HG02981 (cell line): ENCODE measurements at regions not wholly inside any gene's neighbourhood (a gene's known extent, or its start where the extent isn't known, plus 50 kb on each side); places are given as distances from the start of the nearest gene placed in this dataset.
"Not testable (repeated sequence)": the region's sequence is repeated elsewhere in the genome, so short reads cannot be mapped to it uniquely, and the experiment has no call there.

ENCODE experiments used
- ATAC-seq: cut with Tn5 transposase; IDR thresholded peaks from one replicate; pipeline ENCODE4 v1.9.1; 2021; ENCODE audit warnings: mild to moderate bottlenecking, moderate library complexity; ENCODE audit not compliant: unreplicated experiment

- ATAC-seq = not testable (repeated sequence)
Measured at GRCh38 chr5:58161889-58162288, 298.0 kb downstream of the PLK2 start.

- no peak for ATAC-seq
Measured at GRCh38 chr5:58156973-58157701, 302.7 kb downstream of the PLK2 start.

DNA sequence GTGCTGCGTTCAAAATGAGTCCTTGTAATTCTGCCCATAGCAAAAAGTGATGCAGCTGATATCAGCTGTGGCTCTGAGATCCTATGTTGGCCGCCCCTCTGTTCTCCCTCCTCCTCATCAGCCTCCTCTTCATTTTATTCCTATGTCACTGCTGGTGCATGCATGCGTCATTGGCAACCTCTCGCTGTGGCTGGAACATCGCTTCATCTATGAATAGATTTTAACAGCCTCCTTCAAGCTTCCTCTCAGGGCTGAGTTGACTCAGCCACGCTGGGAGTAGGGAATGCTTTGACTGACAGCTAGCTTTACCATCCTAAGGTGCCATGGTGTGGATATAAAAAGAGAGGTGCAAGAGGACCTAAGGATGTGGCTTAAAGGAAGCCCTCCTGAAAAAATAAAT lies 303.5 kb downstream of the PLK2 start:
- no peak for ATAC-seq

GRCh38 chr5:58153255-58153654 lies 306.6 kb downstream of the PLK2 start:
- no peak for ATAC-seq

DNA sequence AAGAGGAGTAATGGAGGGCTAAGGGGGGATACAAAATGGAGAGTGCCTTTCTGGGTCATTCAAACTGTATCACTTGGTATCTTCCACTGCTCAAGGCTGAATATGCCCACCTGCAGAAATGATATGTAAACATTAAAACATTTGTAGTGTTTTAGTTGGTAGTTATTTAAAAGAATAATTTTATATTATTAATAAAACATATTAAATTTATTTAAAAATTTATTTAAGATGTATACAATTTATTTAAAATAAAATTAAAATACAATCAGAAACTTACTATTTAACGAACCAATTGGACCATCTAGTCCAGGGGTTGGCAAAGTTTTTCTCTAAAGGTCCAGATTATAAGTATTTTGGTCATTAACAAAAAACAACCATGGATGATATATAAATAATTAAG lies 308.5 kb downstream of the PLK2 start:
- no peak for ATAC-seq

DNA sequence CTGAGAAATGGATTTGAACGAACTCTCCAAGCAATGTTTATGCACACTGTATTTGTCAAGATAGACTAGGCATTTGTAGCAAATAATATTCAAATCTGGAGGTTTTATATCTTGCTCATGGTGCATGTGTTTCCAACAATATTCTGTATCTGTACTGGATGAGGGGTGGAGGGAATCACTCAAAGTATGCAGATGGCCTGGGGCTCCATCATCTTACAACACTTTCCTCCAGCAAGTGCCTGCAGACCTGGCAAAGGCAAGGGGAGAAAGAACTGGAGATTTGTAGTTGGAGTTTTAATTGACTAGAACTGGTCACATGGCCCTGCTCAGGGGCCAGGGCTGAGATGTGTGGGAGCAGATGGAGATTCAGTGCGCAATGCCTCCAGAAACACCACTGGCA lies 309.0 kb downstream of the PLK2 start:
- no peak for ATAC-seq

DNA sequence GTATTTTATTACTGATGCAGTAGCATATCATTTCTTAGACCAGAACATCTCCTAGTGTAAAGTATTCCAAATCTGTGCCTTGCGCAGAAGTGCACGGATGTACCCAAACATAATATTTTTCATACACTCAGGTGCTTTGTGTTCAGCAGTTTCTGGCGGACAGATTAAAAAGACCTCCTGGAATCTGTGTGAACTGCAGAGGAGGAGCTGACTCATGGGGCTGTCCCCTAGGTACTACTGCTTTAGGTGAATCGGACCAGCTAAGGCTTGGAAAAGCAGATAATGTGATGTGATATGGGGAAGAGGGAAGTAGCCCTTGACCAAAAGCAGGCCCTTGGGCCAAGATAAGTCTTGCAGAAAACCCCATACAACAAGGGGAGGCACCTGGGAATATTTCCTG lies 310.1 kb downstream of the PLK2 start:
- no peak for ATAC-seq

- no peak for ATAC-seq
Measured at GRCh38 chr5:58149345-58149744, 310.5 kb downstream of the PLK2 start.

GRCh38 chr5:58148254-58148775 lies 311.6 kb downstream of the PLK2 start:
- no peak for ATAC-seq

GRCh38 chr5:58145397-58145934 lies 314.4 kb downstream of the PLK2 start:
- ATAC-seq = no peak

GRCh38 chr5:58143727-58144126 lies 316.2 kb downstream of the PLK2 start:
- ATAC-seq = no peak

GRCh38 chr5:58143181-58143580 lies 316.7 kb downstream of the PLK2 start:
- no peak for ATAC-seq

GRCh38 chr5:58138791-58139190 lies 321.1 kb downstream of the PLK2 start:
- ATAC-seq = no peak

GRCh38 chr5:58136406-58136805 lies 323.5 kb downstream of the PLK2 start:
- ATAC-seq = no peak

DNA sequence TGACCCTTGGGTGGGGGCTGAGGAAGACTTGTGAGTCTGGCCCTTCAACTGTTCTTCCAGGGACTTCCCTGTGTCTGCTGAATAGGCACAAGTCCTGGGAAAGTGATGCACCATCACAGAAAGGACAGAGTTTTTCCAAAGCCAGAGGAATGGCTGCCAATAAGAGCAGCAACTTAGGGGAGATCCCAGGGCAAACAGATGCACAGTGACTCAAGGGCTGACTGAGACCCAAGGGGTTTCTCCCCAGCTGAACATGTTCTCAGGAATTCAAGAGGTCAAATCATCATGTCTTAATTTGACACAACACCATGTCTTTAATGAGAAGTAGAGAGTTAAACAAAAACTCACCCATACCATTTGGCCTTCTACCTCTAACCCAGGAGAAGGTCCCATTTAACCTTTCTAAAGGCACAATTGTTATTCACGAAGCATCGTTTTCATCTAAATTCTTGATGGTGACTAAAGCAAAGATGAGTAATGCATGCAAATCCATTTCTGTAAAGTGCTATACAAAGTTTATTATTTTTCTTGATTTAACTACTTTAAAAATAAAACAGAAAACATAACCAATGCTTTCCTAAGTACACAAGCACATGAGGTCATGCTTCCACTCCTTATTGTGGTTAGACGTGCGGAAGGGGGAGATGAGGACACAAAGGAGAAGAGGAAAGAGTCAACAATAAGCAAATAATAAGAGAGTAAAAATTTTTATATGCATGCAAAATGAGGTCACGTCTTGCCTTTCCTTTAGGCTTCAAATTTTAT lies 324.1 kb downstream of the PLK2 start:
- ATAC-seq = no peak

DNA sequence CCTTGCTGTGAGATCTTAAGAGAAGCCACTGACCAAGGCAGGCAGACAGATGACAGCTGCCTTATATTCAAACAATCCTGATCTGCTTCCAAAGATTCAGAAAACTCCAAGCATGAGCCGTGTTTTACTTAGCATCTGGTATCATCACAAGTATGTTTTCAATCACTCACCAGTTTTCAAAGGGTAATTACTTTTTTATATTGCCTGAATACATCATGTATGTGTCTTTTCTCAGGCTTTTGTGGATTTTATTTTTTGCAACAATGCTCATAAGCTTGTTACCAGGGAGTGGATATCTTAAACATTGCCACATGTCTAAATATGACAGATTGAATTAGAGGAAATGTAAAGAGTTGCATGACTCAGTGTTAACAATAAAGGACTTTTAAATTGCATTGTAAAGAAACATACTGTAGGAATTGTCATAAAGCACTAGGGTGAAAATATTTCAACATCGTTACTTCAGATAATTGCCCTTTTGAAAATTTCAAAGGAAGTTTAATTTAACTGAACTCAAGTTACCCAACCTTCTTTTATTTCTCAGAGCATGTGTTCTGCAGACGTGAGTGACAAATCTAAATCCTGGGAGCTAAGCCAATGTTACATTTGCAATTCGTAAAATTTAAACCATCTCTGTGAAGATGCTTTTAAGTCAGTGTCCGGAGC lies 326.1 kb downstream of the PLK2 start:
- ATAC-seq = no peak

DNA sequence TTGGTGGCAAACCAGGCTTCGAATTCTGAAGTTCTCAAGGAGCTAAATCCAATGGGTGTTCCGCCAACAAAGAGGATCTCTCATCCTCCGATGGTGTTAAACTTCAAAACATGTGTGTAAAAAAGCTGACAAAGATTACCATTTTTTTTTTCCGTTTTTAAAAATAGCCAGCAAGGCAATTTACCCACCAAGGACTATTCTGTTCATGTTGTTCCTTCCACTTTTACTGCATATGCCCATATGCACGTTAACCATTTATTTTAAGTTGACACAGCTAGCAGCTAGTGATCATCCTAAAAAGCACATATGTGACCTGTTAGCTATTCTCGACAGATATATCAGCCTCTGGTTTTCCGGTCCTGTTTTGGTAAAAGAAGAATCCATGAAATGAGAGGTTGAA lies 326.7 kb downstream of the PLK2 start:
- ATAC-seq = no peak

DNA sequence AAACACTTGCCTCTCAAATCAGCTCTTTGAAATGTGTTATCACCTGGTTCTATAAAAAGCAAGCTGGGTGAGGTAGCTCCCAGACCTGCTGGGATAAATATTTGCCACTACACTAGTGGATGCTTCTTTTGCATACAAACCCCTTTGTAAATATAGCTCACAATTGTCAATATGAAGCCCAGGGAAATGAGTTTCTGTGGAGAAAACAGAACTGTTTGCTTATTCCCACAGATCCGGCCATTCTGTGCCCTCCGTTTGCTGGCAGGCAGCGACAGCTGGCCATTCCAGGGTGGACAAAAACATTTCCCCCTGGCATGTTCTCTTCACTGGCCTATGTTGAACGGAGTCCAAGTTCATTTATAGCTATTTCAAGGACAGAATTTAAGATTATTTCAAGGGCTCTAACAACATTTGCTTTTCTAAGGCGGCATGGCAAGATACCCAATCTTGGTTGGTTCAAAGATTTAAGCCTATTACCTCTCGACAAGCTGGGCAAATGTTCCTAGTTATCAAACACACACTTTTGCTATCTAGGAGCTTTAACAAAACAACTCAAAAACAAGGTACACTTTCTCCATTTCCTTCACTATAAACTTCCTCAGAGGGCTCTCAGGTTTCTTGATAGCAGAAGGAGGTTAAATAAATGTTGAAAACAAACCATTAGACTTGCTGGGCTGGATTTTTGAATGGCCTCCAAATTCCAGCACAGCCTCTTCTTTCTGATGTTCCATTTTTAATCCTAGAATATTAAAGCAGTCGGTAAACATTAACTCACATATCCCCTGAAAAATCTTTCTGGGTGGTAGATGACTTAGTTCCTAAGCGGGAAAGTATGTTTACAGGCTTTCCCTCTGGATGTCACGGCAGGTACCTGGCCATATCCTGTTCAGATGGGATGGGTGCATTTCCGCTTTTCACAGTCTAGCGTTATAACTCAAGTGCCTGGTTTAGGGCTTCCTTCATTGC lies 332.3 kb downstream of the PLK2 start:
- no peak for ATAC-seq

DNA sequence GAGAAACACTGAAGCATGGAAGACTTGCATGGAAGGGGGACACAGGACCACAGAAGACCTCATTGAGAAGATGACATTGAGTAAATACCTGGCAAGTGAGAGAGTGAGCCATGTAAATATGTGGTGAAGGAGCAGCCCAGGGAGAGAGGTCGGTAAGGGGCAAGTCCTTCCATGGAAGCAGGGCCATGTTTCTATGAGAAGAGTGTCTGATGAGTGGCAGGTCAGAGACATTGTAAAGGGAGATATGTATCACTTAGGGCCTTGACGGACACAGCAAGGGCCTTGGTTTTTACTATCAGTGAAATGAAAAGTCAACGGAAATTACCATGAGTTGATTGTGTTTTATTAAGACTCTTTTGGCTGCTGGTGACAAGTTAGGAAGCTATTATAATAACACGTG lies 336.4 kb downstream of the PLK2 start:
- no peak for ATAC-seq

GRCh38 chr5:58122848-58123392 lies 337.0 kb downstream of the PLK2 start:
- ATAC-seq = no peak
